HEK293 (cell line): ENCODE measurements at regions not wholly inside any gene's neighbourhood (a gene's known extent, or its start where the extent isn't known, plus 50 kb on each side); places are given as distances from the start of the nearest gene placed in this dataset.
"Not testable (repeated sequence)": the region's sequence is repeated elsewhere in the genome, so short reads cannot be mapped to it uniquely, and the experiment has no call there.

ENCODE experiments used
- CTCF ChIA-PET: fragments of 350-600 bp; formaldehyde crosslinking; extraction: SDS; loops from one replicate; lab custom pipeline; 2021; ENCODE audit warnings: antibody characterized with exemption; lab: Yijun Ruan, JAX
- POLR2A ChIA-PET: fragments of 300-600 bp; formaldehyde crosslinking; extraction: SDS; loops from one replicate; lab custom pipeline; 2020; ENCODE audit warnings: antibody characterized with exemption, inconsistent platforms; lab: Yijun Ruan, JAX
- H3K27ac ChIP-seq: fragments of 200-500 bp; sonication (Bioruptor generic); 2 replicates; pipeline ENCODE4 v1.5.1; 2014; ENCODE audit warnings: low read depth, low read length, control low read depth, inconsistent platforms; ENCODE audit errors: extremely low read depth
- H3K36me3 ChIP-seq, 2 experiments: fragments of 200-500 bp in 1 of 2; sonication (Bioruptor generic) in 1 of 2; 1 replicate in 1 of 2; 2 replicates in 1 of 2; pipeline ENCODE4 v1.5.1; 2014 to 2017; ENCODE audit warnings: inconsistent platforms in 2 of 2, low read length in 2 of 2; ENCODE audit not compliant: control insufficient read depth in 2 of 2, insufficient read depth in 1 of 2
- H3K4me1 ChIP-seq: fragments of 200-500 bp; sonication (Bioruptor generic); 2 replicates; pipeline ENCODE4 v1.5.1; 2014; ENCODE audit warnings: mild to moderate bottlenecking, low read length, inconsistent platforms; ENCODE audit not compliant: control insufficient read depth, insufficient read depth
- H3K4me3 ChIP-seq: 2 replicates; pipeline ENCODE4 v1.5.1; 2011; ENCODE audit warnings: low read depth, mild to moderate bottlenecking, control low read depth, low read length, moderate library complexity
- H3K9me3 ChIP-seq: fragments of 200-500 bp; sonication (Bioruptor generic); 2 replicates; pipeline ENCODE4 v1.5.1; 2014; ENCODE audit warnings: low read depth, low read length, inconsistent platforms; ENCODE audit not compliant: control insufficient read depth, insufficient read depth
- CTCF ChIP-seq: fragments of 450-650 bp; formaldehyde crosslinking; IDR thresholded peaks from 2 replicates; pipeline ENCODE4 v1.5.1; 2016; ENCODE audit warnings: missing biosample characterization, missing genetic modification characterization
- GLIS2 ChIP-seq: fragments of 450-650 bp; formaldehyde crosslinking; IDR thresholded peaks from 2 replicates; pipeline ENCODE4 v1.5.1; 2016; ENCODE audit warnings: missing biosample characterization, missing genetic modification characterization
- MYNN ChIP-seq: fragments of 450-650 bp; formaldehyde crosslinking; IDR thresholded peaks from 2 replicates; pipeline ENCODE4 v1.5.1; 2016; ENCODE audit warnings: missing biosample characterization, missing genetic modification characterization, borderline replicate concordance
- PRDM10 ChIP-seq: fragments of 450-650 bp; formaldehyde crosslinking; IDR thresholded peaks from 2 replicates; pipeline ENCODE4 v1.5.1; 2016; ENCODE audit warnings: missing biosample characterization, missing genetic modification characterization
- SETDB1 ChIP-seq: IDR thresholded peaks from one replicate; pipeline ENCODE4 v1.6.1; 2017; ENCODE audit warnings: mild to moderate bottlenecking, low read length, moderate library complexity, mixed read lengths; ENCODE audit not compliant: insufficient read length
- ZBTB1 ChIP-seq: fragments of 450-650 bp; formaldehyde crosslinking; IDR thresholded peaks from 2 replicates; pipeline ENCODE4 v1.5.1; 2016; ENCODE audit warnings: missing biosample characterization, missing genetic modification characterization
- ZBTB10 ChIP-seq: fragments of 450-650 bp; formaldehyde crosslinking; IDR thresholded peaks from 2 replicates; pipeline ENCODE4 v1.5.1; 2016; ENCODE audit warnings: missing biosample characterization, missing genetic modification characterization
- ZBTB17 ChIP-seq: fragments of 450-650 bp; formaldehyde crosslinking; IDR thresholded peaks from 2 replicates; pipeline ENCODE4 v1.5.1; 2016; ENCODE audit warnings: missing biosample characterization, missing genetic modification characterization
- ZBTB48 ChIP-seq: fragments of 450-650 bp; formaldehyde crosslinking; IDR thresholded peaks from 2 replicates; pipeline ENCODE4 v1.5.1; 2016; ENCODE audit warnings: missing biosample characterization, missing genetic modification characterization
- ZFP41 ChIP-seq: fragments of 450-650 bp; formaldehyde crosslinking; IDR thresholded peaks from 2 replicates; pipeline ENCODE4 v1.5.1; 2016; ENCODE audit warnings: missing biosample characterization, missing genetic modification characterization, borderline replicate concordance
- ZNF248 ChIP-seq: fragments of 450-650 bp; formaldehyde crosslinking; IDR thresholded peaks from 2 replicates; pipeline ENCODE4 v1.5.1; 2017; ENCODE audit warnings: missing biosample characterization, missing genetic modification characterization
- ZNF341 ChIP-seq: fragments of 450-650 bp; formaldehyde crosslinking; IDR thresholded peaks from 2 replicates; pipeline ENCODE4; 2016; ENCODE audit warnings: low read depth, missing biosample characterization, missing genetic modification characterization
- ZNF549 ChIP-seq: fragments of 450-650 bp; IDR thresholded peaks from 2 replicates; pipeline ENCODE4 v1.5.1; 2018; ENCODE audit warnings: missing biosample characterization, missing genetic modification characterization, mild to moderate bottlenecking, inconsistent platforms, moderate library complexity
- ZNF580 ChIP-seq: fragments of 450-650 bp; formaldehyde crosslinking; IDR thresholded peaks from 2 replicates; pipeline ENCODE4 v1.5.1; 2016; ENCODE audit warnings: missing biosample characterization, missing genetic modification characterization
- ZNF639 ChIP-seq: fragments of 450-650 bp; formaldehyde crosslinking; IDR thresholded peaks from 2 replicates; pipeline ENCODE4 v1.5.1; 2016; ENCODE audit warnings: missing biosample characterization, missing genetic modification characterization
- ZNF670 ChIP-seq: fragments of 450-650 bp; formaldehyde crosslinking; IDR thresholded peaks from 2 replicates; pipeline ENCODE4 v1.5.1; 2016; ENCODE audit warnings: missing biosample characterization, missing genetic modification characterization, low read depth
- ZNF677 ChIP-seq: fragments of 450-650 bp; IDR thresholded peaks from 2 replicates; pipeline ENCODE4 v1.5.0; 2018; ENCODE audit warnings: missing biosample characterization, mild to moderate bottlenecking, missing genetic modification characterization, moderate library complexity
- ZNF76 ChIP-seq: fragments of 450-650 bp; formaldehyde crosslinking; IDR thresholded peaks from 2 replicates; pipeline ENCODE4; 2016; ENCODE audit warnings: low read depth, missing biosample characterization, missing genetic modification characterization, borderline replicate concordance
- ZNF837 ChIP-seq: fragments of 450-650 bp; formaldehyde crosslinking; IDR thresholded peaks from 2 replicates; pipeline ENCODE4 v1.5.1; 2016; ENCODE audit warnings: missing biosample characterization, missing genetic modification characterization
- ZNF843 ChIP-seq: fragments of 450-650 bp; formaldehyde crosslinking; IDR thresholded peaks from 2 replicates; pipeline ENCODE4 v1.5.1; 2016; ENCODE audit warnings: missing biosample characterization, missing genetic modification characterization

DNA sequence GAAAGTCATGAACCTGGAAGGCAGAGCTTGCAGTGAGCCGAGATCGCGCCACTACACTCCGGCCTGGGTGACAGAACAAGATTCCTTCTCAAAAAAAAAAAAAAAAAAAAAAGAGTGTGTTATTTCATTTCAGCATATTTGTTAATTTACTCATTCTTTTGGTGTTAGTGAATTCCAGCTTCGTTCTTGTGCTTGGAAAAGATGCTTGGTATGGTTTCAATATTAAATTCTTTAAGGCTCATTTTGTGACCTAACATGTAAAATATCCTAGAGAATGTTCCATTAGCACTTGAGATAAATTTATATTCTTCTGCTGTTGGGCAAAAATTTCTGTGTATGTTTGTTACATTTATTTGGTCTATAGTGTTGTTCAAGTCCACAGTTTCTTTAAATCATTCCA lies 66.8 kb downstream of the SPIN3 start:
- no peaks in the 10 kb centered on the region for H3K4me1 ChIP-seq
- no peaks in the 10 kb centered on the region for H3K36me3 ChIP-seq
- TF ChIP-seq ZNF670 (tag by site-specific recombination): no peak
- no peak for TF ChIP-seq ZFP41 (tag by site-specific recombination)
- no peak for TF ChIP-seq MYNN (tag by site-specific recombination)
- no peak for TF ChIP-seq ZBTB10 (tag by site-specific recombination)
- no peak for TF ChIP-seq ZBTB1 (tag by site-specific recombination)
- TF ChIP-seq ZNF549 (tag by site-specific recombination): no peak
- TF ChIP-seq ZBTB48: no peak
- no peak for TF ChIP-seq ZNF843 (tag by site-specific recombination)
- TF ChIP-seq ZNF837 (tag by site-specific recombination): no peak
- no peak for TF ChIP-seq ZNF639 (tag by site-specific recombination)
- TF ChIP-seq ZNF248 (tag by site-specific recombination): no peak
- TF ChIP-seq ZNF76 (tag by site-specific recombination): no peak
- TF ChIP-seq ZBTB17 (tag by site-specific recombination): no peak
- TF ChIP-seq ZNF341: no peak
- no peak for TF ChIP-seq ZNF677 (tag by site-specific recombination)
- no peak for TF ChIP-seq PRDM10 (tag by site-specific recombination)
- TF ChIP-seq ZNF580 (tag by site-specific recombination): no peak
- no peak for TF ChIP-seq CTCF
- no peak for TF ChIP-seq GLIS2 (tag by site-specific recombination)
- TF ChIP-seq SETDB1: no peak
- no peaks in the 10 kb centered on the region for H3K9me3 ChIP-seq
- no peak overlapping the region for H3K4me3 ChIP-seq
- ChIA-PET POLR2A (no interaction called here), CTCF (no interaction called here)
- no peak overlapping the region for H3K27ac ChIP-seq

GRCh38 chrX:56920998-56921348 lies 74.4 kb downstream of the SPIN3 start:
- H3K27ac ChIP-seq, H3K36me3 ChIP-seq, POLR2A ChIA-PET, CTCF ChIA-PET, H3K9me3 ChIP-seq, H3K4me3 ChIP-seq, H3K4me1 ChIP-seq: not testable (repeated sequence)
